NCI-H146 treated with DMSO at 0.1 percent for 48 hours (cell line): ENCODE measurements at regions not wholly inside any gene's neighbourhood (a gene's known extent, or its start where the extent isn't known, plus 50 kb on each side); places are given as distances from the start of the nearest gene placed in this dataset.

Experiments used
- DNase-seq: peaks from one replicate; lab custom pipeline; 2025; ENCODE audit not compliant: unreplicated experiment; lab: John Stamatoyannopoulos, UW

- DNase-seq = no peak
These were observed 650.9 kb downstream of the CDH11 start for GRCh38 chr16:64470916-64471315.

- DNase-seq = no peak
These were observed 651.8 kb downstream of the CDH11 start for GRCh38 chr16:64469906-64470702.

GRCh38 chr16:64469351-64469750, 652.5 kb downstream of the CDH11 start:
- no peak for DNase-seq

DNA sequence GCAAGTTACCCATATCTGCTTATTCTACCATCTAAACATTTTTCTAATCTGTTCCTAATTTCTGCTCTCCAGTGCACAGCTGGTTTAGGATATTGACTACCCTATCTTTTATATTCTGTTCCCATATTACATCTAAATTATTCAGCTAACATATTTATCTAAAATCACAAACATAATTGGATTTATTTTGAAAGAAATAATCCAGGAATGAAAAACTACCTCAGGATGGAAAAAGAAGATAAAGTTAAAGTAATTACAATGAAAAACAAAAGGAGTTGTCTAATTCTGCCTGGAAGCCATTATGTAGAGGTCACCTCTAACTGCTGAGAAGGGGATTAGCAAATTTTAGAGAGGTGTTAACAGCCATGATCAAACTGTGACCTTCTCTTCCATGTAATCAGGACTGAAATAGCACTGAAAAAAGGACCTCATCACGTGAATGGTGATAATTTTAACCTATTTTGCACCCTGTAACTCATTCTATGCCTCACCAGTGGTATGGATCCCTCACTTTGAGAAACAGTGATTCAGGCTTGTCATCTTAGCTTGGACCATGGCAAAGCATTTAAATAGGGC, 653.3 kb downstream of the CDH11 start:
- no peak for DNase-seq

DNA sequence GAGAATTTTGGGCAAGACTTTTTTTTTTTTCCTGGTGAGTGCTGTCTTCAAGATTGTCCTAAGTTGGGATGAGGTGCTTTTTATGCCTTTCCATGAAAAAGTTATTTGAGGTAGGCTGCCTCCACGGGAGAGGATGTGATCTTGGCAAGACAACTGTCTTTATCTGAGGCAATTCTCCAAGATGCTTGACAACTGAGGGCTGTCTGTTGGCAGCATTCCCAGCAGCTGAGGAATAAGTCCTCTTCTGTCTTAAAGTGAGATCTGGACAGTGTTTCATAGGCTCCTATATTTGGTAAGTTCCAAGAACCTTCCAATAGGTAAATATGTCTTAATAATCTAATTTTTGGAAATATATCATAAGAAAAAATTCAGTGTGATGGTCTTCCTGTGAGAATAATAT, 662.0 kb downstream of the CDH11 start:
- DNase-seq = no peak

- DNase-seq = no peak
These were observed 662.5 kb downstream of the CDH11 start for GRCh38 chr16:64459402-64459801.

- no peak for DNase-seq
These were observed 666.6 kb downstream of the CDH11 start for GRCh38 chr16:64455275-64455674.

GRCh38 chr16:64453646-64454045, 668.2 kb downstream of the CDH11 start:
- DNase-seq = no peak

DNA sequence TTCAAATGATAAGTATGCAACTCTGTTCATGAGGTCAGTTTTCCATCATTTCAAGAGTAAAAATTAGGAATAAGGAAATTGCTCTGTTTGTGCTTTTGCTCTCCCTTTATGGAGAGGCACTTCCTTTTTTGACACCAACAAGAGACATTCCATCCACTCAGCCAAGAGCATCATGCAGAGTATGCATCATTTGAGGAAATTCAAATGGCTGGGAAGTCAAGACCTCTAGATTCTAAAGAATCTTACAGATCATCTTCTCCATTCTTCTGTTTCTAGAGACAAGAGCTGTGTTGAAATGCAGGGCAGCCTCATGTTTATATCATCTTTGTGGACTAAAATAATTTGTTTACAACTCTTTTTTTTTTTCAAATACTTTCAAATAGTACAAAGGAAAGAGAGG, 669.4 kb downstream of the CDH11 start:
- DNase-seq = no peak

GRCh38 chr16:64450177-64450576, 671.7 kb downstream of the CDH11 start:
- no peak for DNase-seq

GRCh38 chr16:64449506-64449905, 672.4 kb downstream of the CDH11 start:
- DNase-seq = no peak

GRCh38 chr16:64445649-64446048, 676.2 kb downstream of the CDH11 start:
- peak; percentile 26 for DNase-seq

- peak; percentile 39 for DNase-seq
These were observed 676.6 kb downstream of the CDH11 start for GRCh38 chr16:64445245-64445644.

DNA sequence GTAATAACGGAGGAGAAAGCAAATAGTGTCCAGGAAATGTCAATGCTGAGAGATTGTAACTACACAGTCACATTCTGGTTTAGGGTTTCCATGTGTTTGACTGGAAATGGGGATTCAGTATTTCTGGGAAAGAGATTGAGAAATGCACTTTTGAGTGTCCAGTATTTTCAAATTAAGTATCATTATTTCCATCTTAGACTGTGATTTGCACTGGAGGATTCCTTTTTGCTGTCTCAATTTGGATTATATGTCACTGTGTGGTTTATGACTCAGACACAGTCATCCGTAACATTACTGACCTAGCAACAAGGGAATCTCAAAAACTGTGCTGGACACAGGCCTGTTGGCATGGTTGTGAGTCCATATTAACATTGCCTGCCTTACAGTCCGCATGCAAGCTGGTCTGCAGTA, 681.4 kb downstream of the CDH11 start:
- DNase-seq = no peak

GRCh38 chr16:64440005-64440404, 681.9 kb downstream of the CDH11 start:
- no peak for DNase-seq

- DNase-seq = no peak
These were observed 684.0 kb downstream of the CDH11 start for GRCh38 chr16:64437706-64438324.

GRCh38 chr16:64434526-64435069, 687.3 kb downstream of the CDH11 start:
- DNase-seq = no peak

GRCh38 chr16:64428463-64429113, 693.3 kb downstream of the CDH11 start:
- no peak for DNase-seq

- DNase-seq = no peak
These were observed 695.7 kb downstream of the CDH11 start for GRCh38 chr16:64426131-64426666.

DNA sequence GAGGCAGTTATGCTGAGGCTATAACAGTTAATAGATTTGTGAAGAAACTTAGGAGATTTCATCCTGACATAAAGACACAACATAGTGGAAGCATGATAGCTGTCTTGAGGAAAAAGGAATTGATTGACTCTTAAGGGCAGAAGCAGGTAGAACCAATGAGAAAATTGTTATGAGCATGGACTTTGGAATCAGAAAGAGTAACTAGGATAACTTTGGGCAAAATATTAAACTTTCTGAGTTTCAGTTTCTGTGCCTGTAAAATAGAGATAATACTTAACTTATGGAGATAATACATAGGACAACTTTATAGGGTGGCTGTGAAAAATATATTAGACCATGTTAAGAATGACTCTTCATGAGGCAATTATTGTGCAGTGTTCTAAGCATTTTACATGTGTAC, 696.5 kb downstream of the CDH11 start:
- DNase-seq = no peak

DNA sequence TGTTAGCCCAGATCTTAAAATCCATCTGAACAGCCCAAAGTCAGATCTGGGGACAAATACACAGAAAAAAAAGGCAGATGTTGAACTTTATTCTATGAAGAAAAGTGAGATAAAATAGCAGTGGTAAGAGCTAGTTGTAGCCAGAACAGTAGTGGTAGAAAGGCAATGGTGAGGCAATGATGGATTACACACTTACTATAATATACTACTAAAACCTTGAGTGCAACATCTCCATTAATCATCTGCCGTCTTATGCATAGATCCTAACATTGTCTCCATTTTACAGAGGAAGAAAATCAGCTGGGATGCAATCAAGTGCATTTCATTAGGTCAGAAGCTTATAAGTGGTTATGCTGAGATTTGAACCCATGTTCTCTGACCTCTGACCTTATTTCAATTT, 699.6 kb downstream of the CDH11 start:
- no peak for DNase-seq
